BJ (cell line): ENCODE measurements at regions not wholly inside any gene's neighbourhood (a gene's known extent, or its start where the extent isn't known, plus 50 kb on each side); places are given as distances from the start of the nearest gene placed in this dataset.
"Not testable (repeated sequence)": the region's sequence is repeated elsewhere in the genome, so short reads cannot be mapped to it uniquely, and the experiment has no call there.

Experiments used
- CTCF ChIA-PET: fragments of 350-600 bp; formaldehyde crosslinking; extraction: SDS; loops from one replicate; lab custom pipeline; 2021; ENCODE audit warnings: antibody characterized with exemption, inconsistent platforms; lab: Yijun Ruan, JAX
- POLR2A ChIA-PET: fragments of 300-600 bp; sonication (Branson Sonifier 250); formaldehyde crosslinking; extraction: SDS; loops from one replicate; lab custom pipeline; 2021; ENCODE audit warnings: antibody characterized with exemption; lab: Charles Lee
- DNase-seq: peaks from one replicate; pipeline ENCODE4 v3.0.0-alpha.2; 2011; ENCODE audit warnings: low read depth
- H3K27me3 ChIP-seq: 2 replicates; pipeline ENCODE4 v1.6.0; 2011; ENCODE audit warnings: low read length; ENCODE audit not compliant: control insufficient read depth, insufficient read depth
- H3K36me3 ChIP-seq: 2 replicates; pipeline ENCODE4 v1.5.1; 2011; ENCODE audit warnings: low read length; ENCODE audit not compliant: control insufficient read depth, insufficient read depth
- H3K4me3 ChIP-seq: 2 replicates; pipeline ENCODE4 v1.5.1; 2011; ENCODE audit warnings: low read depth, mild to moderate bottlenecking, control low read depth, low read length
- CTCF ChIP-seq: IDR thresholded peaks from 2 replicates; pipeline ENCODE4 v1.5.1; 2011; ENCODE audit warnings: low read depth, mild to moderate bottlenecking, control low read depth, inconsistent platforms, low read length, moderate library complexity; ENCODE audit not compliant: insufficient read depth

- peak; percentile 67 for DNase-seq
- ChIA-PET POLR2A (interaction anchor here (0.6 to 0.9 kb wide), 5 partner anchors 37 to 187 kb away, joined by 3 to 5 read pairs (median 3); no protein-coding TSS in a partner anchor), CTCF (interaction anchor here (1.3 to 1.4 kb wide), 3 partner anchors 70 to 119 kb away, joined by 3 read pairs; no protein-coding TSS in a partner anchor)
- Histone ChIP-seq H3K36me3 (no peaks in the 10 kb centered on the region), H3K27me3 (no peaks in the 10 kb centered on the region), H3K4me3 (no peak overlapping the region)
- TF ChIP-seq CTCF = no peak
Observed at GRCh38 chr2:40032650-40033319, 253.7 kb upstream of the THUMPD2 start.

- Histone ChIP-seq H3K27me3 (no peaks in the 10 kb centered on the region), H3K4me3 (no peak overlapping the region), H3K36me3 (no peaks in the 10 kb centered on the region)
- ChIA-PET CTCF (no interaction called here), POLR2A (no interaction called here)
- no peak for DNase-seq
- TF ChIP-seq CTCF = no peak
Observed at GRCh38 chr2:40030456-40030975, 251.5 kb upstream of the THUMPD2 start.

- CTCF ChIA-PET = interaction anchor here (0.8 kb wide), 1 partner anchor 21 kb away, joined by 3 read pairs; no protein-coding TSS in a partner anchor
- POLR2A ChIA-PET = interaction anchor here (0.7 kb wide), 1 partner anchor 341 kb away, joined by 3 read pairs; no protein-coding TSS in a partner anchor
- no peak for TF ChIP-seq CTCF
- Histone ChIP-seq H3K27me3 (no peaks in the 10 kb centered on the region), H3K36me3 (no peaks in the 10 kb centered on the region), H3K4me3 (no peak overlapping the region)
- DNase-seq = no peak
Observed at GRCh38 chr2:40028792-40029488, 249.9 kb upstream of the THUMPD2 start.

GRCh38 chr2:40027968-40028367, 248.9 kb upstream of the THUMPD2 start:
- CTCF ChIA-PET = interaction anchor here (0.8 kb wide), 1 partner anchor 20 kb away, joined by 3 read pairs; no protein-coding TSS in a partner anchor
- no peak for TF ChIP-seq CTCF
- POLR2A ChIA-PET = no interaction called here

GRCh38 chr2:40025276-40025675, 246.2 kb upstream of the THUMPD2 start:
- H3K27me3 ChIP-seq, DNase-seq, POLR2A ChIA-PET, H3K36me3 ChIP-seq, H3K4me3 ChIP-seq: not testable (repeated sequence)
- CTCF ChIA-PET = interaction anchor here (1.1 kb wide), 1 partner anchor 9 kb away, joined by 3 read pairs; no protein-coding TSS in a partner anchor

More at GRCh38 chr2:40027968-40028367, 248.9 kb upstream of the THUMPD2 start:
- no peak overlapping the region for H3K4me3 ChIP-seq
- no peaks in the 10 kb centered on the region for H3K27me3 ChIP-seq
- no peak for DNase-seq
- H3K36me3 ChIP-seq = no peaks in the 10 kb centered on the region
